T47D (cell line): ENCODE measurements at regions not wholly inside any gene's neighbourhood (a gene's known extent, or its start where the extent isn't known, plus 50 kb on each side); places are given as distances from the start of the nearest gene placed in this dataset.
A peak's percentile ranks its signal among the peaks of the same experiment; 100 is the strongest.

Source experiments
- DNase-seq, 2 experiments: peaks; one replicate each; pipeline versions ENCODE4 v3.0.0 to v3.0.0-alpha.2; 2011 to 2012; ENCODE audit warnings: low read depth in 1 of 2, low spot score in 1 of 2
- JUND ChIP-seq: IDR thresholded peaks from 2 replicates; pipeline ENCODE4 v1.6.1; 2012; ENCODE audit warnings: low read depth
- in situ Hi-C: cut with HindIII; loops from 2 replicates; pipeline ENCODE4 v1.10.0; 2016; ENCODE audit warnings: low sequenced_read_pairs, low pct_unique_long_range_greater_than_20kb

DNA sequence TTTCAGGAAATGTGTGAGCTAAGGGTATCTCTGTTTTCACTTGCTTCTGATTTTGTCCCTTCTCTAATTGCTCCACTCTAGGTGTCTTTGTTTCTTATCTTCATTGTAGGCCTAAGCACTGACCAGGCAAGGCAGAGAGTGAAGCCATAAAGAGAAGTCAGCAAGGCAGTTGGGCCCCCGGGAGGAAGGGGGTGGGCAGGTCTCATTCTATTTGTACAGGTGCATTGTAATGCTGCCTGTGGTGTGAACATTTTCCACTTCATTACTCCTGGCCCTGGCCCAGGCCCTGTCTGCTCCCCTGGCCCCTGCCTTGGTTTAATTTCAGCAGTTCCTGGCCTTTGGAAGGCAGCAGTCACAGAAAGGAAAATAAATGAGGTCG, 86.4 kb upstream of the JUN start:
- TF ChIP-seq JUND: no peak
- in situ Hi-C loops: no loop called here
- DNase-seq: peak in 1 of 2 experiments; percentile 83

DNA sequence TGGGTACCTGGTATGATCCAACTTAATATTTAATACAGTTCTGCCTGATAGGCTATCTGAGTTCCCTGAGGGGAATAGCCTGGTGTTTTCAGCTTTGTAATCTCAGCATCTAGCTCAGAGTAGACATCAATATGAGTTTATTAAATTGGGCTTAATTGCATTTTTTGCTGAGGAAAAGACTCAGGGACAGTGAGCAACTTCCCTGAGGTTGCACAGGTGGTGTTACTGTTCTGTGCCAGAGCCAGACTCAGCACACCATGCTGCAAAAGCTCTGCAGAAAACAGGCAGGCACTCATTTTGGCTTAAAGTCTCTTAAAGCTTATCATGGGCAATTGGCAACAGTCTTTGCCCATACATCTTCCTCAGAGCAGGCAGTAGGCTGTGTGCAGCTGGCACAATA, 90.5 kb upstream of the JUN start:
- DNase-seq: no peak
- no peak for TF ChIP-seq JUND
- in situ Hi-C loops: no loop called here

DNA sequence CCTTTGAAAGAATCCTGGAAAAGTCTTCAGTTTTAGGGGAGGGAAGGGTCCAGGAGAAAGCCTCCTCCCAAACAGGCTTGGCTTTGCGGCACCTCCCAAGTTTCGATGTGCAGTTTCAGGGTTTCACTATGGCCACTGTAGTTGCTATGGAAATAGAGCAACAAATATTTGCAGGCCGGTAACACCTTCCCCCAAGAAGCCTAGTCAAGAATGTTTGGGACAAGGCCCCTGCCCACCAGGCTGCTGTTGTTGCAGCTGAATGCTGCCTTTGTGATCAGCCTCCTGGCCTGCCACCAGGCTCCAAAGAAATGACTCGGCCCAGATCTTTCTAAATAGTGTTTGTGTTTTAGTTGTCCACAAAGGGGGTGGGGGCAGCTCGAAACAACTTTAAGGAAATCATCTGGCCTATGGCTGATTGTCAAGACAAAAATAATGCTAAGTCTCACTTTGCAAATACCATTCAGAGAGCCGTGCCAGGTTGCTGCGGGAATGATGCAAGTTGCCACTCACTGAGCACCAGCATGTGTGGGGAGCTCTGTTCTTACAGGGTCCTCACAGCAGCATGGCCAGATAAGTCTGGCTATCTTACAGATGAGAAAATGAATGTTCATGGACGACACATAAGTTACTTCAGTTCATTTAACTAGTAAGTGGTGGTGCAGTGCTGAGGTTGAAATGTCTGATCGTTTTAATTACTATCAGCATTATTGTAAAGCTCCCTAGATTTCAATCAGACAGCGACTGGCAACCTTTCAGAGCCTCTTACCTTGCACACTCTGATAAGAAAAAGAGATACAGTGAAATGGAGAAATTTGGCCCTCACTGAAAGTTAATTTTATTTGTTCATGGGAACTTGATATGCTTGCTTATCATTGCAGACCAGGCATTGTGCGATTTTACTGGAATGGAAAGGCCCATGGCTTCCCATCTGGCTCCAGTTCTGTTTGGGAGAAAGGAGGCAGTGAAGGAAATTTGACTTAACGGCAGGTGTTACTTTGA, 91.2 kb upstream of the JUN start:
- TF ChIP-seq JUND: no peak
- in situ Hi-C loops: no loop called here
- DNase-seq: no peak

DNA sequence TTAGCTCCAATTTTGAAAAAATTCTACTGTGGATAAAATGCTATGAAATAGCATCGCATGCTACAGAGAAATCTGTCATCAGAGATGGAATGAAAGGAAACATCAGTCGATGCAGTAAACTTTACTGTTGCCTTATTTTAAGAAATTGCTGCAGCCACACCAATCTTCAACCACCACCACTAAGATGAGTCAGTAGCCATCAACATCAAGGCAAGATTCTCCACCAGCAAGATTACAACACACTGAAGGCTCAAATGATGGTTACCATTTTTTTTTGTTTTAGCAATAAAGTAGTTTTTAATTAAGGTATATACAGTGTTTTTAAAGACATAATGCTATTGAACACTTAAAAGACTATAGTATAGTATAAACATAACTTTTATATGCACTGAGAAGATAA, 95.6 kb upstream of the JUN start:
- in situ Hi-C loops: no loop called here
- DNase-seq: no peak
- no peak for TF ChIP-seq JUND

DNA sequence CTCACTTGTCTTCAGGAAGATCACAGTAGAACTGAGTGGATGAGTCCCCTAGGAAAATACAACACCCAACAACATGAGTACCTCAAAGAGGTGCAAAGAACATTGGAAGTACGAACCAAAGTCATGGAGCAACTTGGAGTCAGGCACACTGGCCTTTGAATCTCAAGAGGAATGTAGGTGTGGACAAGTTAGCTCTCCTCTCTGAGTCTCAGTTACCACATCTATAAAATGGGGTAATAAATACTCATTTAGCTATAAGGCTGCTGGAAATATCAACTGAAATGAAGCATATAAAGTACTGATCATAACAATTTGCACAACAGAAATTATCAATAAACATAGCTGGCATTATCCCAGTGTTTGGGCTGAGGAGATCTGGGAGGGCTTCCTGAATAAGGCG, 96.7 kb upstream of the JUN start:
- DNase-seq: no peak
- TF ChIP-seq JUND: no peak
- in situ Hi-C loops: no loop called here

DNA sequence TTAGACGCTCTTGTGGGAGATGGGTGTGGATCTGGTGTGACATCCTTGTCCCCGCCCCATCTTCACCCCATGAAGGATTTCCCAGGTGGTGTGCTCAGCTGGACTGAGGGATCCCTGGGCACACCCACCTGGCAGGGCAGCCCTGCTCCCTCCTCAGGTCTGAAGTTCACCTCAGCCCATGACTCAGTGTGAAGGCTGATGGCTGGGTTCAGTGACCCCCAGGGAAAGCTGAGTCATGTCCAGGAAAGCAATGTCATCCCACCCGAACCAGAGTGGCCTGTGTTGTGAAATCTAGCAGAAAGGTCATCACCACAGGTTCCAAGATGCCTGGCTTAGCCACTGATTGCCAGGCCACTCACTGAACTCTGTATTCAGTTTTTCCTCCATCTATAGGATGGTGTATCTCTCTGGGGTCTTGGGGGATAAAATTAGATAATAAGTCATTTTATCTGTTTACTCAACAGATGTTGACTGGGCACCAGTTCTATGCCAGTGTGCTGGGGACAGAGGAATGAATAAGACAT, 97.7 kb upstream of the JUN start:
- DNase-seq: no peak
- no peak for TF ChIP-seq JUND
- in situ Hi-C loops: no loop called here

DNA sequence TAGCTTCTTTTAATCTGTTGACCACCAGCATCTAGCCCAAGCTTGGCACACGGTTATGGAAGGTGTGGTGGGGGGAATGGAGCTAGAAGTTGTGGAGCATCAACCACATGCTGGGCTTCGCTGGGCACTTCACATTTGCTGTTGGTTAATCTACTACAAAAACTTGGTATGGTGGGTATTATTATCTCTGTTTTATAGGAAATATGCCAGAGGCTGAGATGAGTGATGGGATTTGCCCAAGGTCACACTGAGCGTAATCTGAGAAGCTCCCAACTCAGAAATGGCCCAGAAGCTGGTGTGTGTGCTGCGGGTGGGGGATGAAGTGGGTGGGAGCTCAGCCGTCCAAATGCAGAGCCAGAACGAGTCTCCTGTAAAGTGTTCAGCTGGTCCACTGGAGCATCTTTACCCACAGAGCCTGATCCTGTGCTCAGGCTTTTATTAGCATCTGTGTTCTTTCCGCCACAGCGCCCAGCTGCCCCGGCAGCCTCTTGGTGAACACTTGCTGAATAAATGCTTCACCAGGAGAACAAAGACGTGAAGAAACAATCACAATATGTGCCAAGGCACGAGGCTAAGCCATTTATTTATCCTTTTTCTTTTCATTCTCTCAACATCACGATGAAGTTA, 98.6 kb upstream of the JUN start:
- in situ Hi-C loops: no loop called here
- no peak for TF ChIP-seq JUND
- DNase-seq: no peak

DNA sequence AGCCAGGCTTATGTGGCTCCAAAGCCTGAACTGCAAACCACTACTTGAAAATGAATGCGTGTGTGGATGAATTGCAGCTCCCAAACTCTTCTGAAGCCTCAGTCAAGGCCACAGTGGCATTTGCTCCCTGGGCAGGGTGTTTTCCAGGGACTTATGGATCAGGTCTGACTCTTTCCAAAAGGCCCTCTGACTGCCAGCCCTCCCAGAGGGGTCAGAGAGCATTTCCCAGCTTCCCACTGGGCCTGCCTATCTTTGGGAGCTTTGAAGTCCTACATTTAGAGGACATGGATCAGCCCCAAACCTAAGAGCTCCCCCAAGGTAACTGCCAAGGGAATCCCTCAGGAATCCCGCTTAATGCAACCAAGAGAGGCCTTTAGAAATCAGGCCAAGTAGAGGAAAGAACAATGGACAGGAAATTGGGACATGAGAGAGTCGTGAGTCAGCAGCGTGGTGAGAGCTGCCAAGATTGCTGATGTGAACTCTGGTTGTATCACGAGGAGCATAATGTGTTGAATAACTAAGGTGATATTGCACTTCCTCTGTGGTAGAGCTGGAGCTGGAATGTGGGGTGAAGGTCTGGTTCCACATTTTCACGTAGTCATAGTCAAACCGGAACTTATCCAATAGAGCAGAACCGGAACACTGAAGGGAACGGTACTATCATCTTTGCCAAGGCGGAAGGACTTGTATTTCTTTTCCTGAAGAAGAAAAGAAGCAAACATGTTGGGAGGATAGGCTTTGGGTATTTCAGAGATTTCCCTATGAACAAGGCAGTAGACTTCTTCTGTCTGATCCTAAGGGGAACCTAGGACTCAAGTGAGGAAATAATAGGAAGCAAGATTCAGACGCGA, 99.4 kb upstream of the JUN start:
- no peak for TF ChIP-seq JUND
- in situ Hi-C loops: no loop called here
- no peak for DNase-seq

DNA sequence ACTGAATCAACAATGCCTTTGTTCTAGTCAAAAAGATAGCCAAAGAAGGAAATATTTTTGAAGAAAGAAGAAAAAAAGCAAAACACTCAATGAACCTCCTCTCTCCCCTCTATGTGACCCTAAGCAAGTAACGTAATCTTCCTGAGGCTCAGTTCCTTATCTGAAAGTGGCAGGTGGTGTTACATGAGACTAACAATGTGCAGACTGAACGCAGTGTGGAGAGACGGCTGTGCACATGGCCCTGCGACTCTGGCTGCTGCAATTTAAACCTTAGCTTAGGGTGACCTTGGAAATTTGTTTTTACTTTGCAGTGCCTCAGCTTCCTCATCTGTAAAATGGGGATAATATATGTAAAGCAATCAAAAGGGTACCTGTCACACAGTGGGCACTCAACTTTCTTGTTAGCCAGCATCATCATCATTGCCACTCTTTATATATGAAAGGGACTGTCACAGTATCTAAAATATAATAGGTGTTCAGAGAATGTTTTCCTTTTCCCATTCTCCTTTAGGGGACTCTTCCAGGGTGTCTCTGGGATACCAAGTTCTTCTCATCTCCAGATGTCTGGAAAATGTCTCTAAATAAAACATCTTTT, 100.1 kb upstream of the JUN start:
- no peak for TF ChIP-seq JUND
- no peak for DNase-seq
- in situ Hi-C loops: no loop called here

DNA sequence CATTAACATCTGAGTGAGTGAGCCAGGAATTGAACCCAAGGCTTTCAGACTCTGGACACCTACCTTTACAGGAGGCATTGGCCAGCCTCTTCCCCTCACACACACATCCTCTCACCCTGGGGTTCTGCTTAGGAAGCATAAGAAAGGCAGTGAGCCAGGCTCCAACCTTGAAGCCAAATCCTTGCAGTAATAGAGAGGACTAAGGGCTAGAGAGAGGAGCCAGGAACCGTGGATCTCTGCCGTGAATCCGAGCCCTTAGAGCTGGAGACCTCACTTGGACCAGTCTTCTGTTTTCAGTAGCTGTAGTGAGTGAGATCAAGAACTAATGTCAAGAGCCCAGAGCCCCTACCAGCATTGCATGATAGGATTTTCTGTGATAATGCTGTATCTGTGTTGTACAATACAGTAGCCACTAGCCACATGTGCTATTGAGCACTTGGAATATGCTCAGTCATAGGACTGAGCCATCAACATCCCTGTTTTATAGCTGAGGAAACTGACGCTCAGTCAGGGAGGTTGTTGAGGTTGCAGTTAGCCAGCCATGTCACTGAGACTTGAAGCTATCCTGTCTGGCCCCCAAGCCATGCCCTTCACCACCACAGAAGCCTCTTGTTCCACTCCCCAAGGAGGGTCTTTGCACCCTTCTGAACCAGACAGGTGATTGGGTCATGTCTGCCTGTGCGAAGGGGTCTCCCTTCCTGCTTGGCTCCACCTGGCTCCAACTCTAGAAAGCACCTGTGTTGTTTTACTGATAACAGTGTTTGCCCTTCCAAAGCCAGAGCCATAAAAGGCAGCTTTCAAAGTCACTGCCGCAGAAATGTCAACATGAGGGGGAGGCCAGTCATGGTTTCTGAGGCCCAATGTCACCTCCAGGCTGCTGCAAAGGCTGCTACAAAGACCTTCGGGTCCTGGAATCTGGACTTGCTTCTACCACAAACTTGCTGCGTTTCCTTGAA, 101.1 kb upstream of the JUN start:
- TF ChIP-seq JUND: no peak
- peak in 1 of 2 experiments; percentile 41 for DNase-seq
- in situ Hi-C loops: no loop called here

DNA sequence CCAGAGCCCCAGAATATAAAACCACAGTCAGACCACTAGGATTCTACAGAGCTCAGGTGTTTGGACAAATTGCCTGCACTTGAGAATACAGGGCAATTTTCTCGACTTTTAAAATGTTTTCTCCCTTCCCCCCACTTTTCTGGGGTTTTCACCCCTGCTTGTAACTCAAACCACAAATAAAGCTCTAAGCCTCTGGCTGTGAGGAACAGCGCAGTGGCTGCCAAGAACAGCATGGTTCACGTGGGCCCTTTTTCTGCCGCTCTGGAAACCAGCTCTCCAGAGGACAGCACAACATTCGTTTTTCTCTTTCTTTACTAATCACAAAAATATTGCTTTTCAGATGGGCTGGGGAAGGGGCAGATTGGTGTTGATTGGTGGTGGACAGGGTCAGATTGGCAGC, 102.2 kb upstream of the JUN start:
- TF ChIP-seq JUND: no peak
- DNase-seq: no peak
- in situ Hi-C loops: no loop called here
